ENCODE measurements at regions not wholly inside any gene's neighbourhood (a gene's known extent, or its start where the extent isn't known, plus 50 kb on each side); places are given as distances from the start of the nearest gene placed in this dataset.

GRCh38 chr10:77689339-77689738 is 51.7 kb upstream of the KCNMA1 start:
- TF ChIP-seq EZH2 (IDR thresholded peaks at IDR 0.05; ENCODE audit: low read depth): no peak
- TF ChIP-seq, protein P1, sequence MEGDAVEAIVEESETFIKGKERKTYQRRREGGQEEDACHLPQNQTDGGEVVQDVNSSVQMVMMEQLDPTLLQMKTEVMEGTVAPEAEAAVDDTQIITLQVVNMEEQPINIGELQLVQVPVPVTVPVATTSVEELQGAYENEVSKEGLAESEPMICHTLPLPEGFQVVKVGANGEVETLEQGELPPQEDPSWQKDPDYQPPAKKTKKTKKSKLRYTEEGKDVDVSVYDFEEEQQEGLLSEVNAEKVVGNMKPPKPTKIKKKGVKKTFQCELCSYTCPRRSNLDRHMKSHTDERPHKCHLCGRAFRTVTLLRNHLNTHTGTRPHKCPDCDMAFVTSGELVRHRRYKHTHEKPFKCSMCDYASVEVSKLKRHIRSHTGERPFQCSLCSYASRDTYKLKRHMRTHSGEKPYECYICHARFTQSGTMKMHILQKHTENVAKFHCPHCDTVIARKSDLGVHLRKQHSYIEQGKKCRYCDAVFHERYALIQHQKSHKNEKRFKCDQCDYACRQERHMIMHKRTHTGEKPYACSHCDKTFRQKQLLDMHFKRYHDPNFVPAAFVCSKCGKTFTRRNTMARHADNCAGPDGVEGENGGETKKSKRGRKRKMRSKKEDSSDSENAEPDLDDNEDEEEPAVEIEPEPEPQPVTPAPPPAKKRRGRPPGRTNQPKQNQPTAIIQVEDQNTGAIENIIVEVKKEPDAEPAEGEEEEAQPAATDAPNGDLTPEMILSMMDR (conservative IDR thresholded peaks at IDR 0.05): no peak

Data from PC-9 (cell line).